ENCODE measurements at regions not wholly inside any gene's neighbourhood (a gene's known extent, or its start where the extent isn't known, plus 50 kb on each side); places are given as distances from the start of the nearest gene placed in this dataset.
"Not testable (repeated sequence)": the region's sequence is repeated elsewhere in the genome, so short reads cannot be mapped to it uniquely, and the experiment has no call there.

GRCh38 chr1:143796369-143796768, 175.4 kb downstream of the FAM72C start:
- TF ChIP-seq EZH2phosphoT487 (IDR thresholded peaks at IDR 0.05; ENCODE audit: insufficient read depth, low read depth); EZH2 (IDR thresholded peaks at IDR 0.05; ENCODE audit: insufficient read depth, poor library complexity, severe bottlenecking): not testable (repeated sequence)

Data from GM23248 (cell line).